HEK293T (cell line): ENCODE measurements at regions not wholly inside any gene's neighbourhood (a gene's known extent, or its start where the extent isn't known, plus 50 kb on each side); places are given as distances from the start of the nearest gene placed in this dataset.

Experiments used
- FOXA1 ChIP-seq: fragments of 450-650 bp; IDR thresholded peaks from 2 replicates; pipeline ENCODE4 v1.6.1; 2016; ENCODE audit warnings: mild to moderate bottlenecking
- FOXK2 ChIP-seq: fragments of 450-650 bp; IDR thresholded peaks from 2 replicates; pipeline ENCODE4 v1.6.1; 2016; ENCODE audit warnings: mild to moderate bottlenecking
- NFRKB ChIP-seq: fragments of 450-650 bp; IDR thresholded peaks from 2 replicates; pipeline ENCODE4 v1.6.1; 2016; ENCODE audit warnings: mild to moderate bottlenecking, moderate library complexity
- SP1 ChIP-seq: fragments of 450-650 bp; IDR thresholded peaks from 2 replicates; pipeline ENCODE4 v1.6.1; 2017
- SUZ12 ChIP-seq: fragments of 450-650 bp; IDR thresholded peaks from 2 replicates; pipeline ENCODE4 v1.6.1; 2016; ENCODE audit warnings: mild to moderate bottlenecking
- TF ChIP-seq, protein P1 (sequence below): fragments of 450-650 bp; IDR thresholded peaks from 2 replicates; pipeline ENCODE4 v1.6.1; 2016

DNA sequence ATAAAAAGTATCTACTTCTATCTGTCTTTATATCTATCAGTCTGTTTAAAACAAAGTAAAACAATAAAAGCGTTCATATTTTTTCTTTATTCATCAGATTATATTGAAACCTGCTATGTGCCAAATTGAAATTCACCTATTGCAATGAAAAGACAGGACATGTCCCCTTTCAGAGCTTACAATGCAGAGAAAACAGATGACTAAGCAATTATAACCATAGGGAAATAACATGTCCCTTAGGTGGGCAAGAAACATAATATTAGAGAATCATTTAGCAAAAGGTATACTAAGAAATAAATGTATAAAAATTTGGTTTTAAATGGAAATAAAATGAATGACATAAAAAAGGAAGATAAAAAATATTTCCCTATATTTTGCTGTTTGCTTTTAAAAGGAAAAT is 1421.3 kb downstream of the FSCB start:
- TF ChIP-seq, protein P1, sequence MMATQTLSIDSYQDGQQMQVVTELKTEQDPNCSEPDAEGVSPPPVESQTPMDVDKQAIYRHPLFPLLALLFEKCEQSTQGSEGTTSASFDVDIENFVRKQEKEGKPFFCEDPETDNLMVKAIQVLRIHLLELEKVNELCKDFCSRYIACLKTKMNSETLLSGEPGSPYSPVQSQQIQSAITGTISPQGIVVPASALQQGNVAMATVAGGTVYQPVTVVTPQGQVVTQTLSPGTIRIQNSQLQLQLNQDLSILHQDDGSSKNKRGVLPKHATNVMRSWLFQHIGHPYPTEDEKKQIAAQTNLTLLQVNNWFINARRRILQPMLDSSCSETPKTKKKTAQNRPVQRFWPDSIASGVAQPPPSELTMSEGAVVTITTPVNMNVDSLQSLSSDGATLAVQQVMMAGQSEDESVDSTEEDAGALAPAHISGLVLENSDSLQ: no peak
- TF ChIP-seq NFRKB (no peak), SP1 (no peak), FOXA1 (no peak), FOXK2 (no peak), SUZ12 (no peak)
